ENCODE measurements at regions not wholly inside any gene's neighbourhood (a gene's known extent, or its start where the extent isn't known, plus 50 kb on each side); places are given as distances from the start of the nearest gene placed in this dataset.

GRCh38 chr18:67919316-67919715, 402.8 kb upstream of the DSEL start:
- H3K4me1 Mint-ChIP-seq, result no peaks in the 10 kb centered on the region
- H3K27me3 Mint-ChIP-seq, result no peaks in the 10 kb centered on the region
- DNase-seq, result no peak
- no peaks in the 10 kb centered on the region for H3K36me3 Mint-ChIP-seq
- no peak overlapping the region for H3K27ac Mint-ChIP-seq
- H3K9me3 Mint-ChIP-seq, result peaks cover 1% of the 10 kb centered on the region
- H3K4me3 Mint-ChIP-seq, result no peak overlapping the region

DNA sequence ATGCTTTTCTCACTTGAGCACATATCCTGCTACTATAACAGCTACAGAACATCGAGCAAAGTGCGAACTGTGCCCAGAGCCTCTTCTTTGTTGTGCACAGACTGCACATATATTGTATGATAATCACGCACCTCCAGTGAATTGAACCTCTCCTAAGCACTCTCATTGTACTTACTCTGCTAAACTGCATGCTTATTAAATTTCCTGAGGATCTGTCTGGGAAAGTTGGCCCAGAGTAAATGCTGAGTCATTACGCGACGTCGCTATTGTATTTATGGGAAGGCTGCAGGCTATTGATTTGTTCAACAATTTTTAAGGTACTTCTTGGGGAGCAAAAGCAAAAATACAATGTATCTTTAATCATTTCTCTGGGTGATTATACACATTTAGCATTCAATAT, 399.6 kb upstream of the DSEL start:
- Mint-ChIP-seq H3K4me1 (no peaks in the 10 kb centered on the region), H3K27me3 (no peaks in the 10 kb centered on the region), H3K36me3 (no peaks in the 10 kb centered on the region), H3K27ac (no peak overlapping the region), H3K4me3 (no peak overlapping the region), H3K9me3 (peaks cover 1% of the 10 kb centered on the region)
- no peak for DNase-seq

GRCh38 chr18:67913040-67913439, 396.5 kb upstream of the DSEL start:
- no peaks in the 10 kb centered on the region for H3K4me1 Mint-ChIP-seq
- H3K27me3 Mint-ChIP-seq, result no peaks in the 10 kb centered on the region
- H3K4me3 Mint-ChIP-seq, result no peak overlapping the region
- DNase-seq, result no peak
- no peaks in the 10 kb centered on the region for H3K9me3 Mint-ChIP-seq
- no peaks in the 10 kb centered on the region for H3K36me3 Mint-ChIP-seq
- no peak overlapping the region for H3K27ac Mint-ChIP-seq

DNA sequence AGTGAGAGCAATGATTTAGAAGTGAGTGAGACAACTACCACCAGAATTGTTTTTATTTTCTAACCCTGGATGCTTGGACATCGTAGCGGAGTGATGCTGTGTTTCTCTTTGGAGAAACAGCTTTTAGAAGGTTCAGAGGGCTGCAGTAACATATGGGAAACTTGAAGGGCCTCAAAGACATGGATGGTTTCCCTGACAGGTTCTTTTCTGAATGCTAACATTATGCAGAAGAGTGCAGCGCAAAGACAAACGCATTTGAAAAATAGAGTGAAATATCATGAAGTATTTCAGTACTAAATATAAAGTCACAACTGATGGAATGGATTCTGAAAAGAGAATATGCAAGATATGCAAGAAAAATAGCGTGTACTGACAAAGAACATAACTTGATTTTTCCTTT, 385.1 kb upstream of the DSEL start:
- Mint-ChIP-seq H3K27me3 (peaks cover 4% of the 10 kb centered on the region), H3K36me3 (no peaks in the 10 kb centered on the region), H3K27ac (no peak overlapping the region), H3K4me3 (no peak overlapping the region), H3K9me3 (no peaks in the 10 kb centered on the region), H3K4me1 (no peaks in the 10 kb centered on the region)
- DNase-seq, result no peak

DNA sequence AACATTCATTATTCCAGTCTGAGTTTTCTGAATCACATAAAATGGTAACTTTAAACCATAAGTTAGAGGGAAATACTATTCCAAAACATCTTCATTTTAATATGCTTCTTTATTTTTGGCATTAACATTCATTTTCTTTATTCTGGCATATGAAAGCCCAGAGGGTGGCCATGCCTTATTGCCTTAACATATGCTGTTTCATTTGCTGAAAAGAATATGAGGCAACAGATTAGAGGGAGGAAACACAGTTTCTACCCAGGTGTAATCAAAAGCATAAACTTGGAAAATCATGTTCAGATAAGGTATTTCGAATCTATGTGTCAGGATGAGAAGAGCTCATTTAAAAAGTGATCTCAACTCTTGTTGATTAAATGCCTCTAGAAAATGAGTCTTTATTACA, 379.9 kb upstream of the DSEL start:
- Mint-ChIP-seq H3K4me3 (no peak overlapping the region), H3K9me3 (no peaks in the 10 kb centered on the region), H3K27ac (no peak overlapping the region), H3K36me3 (no peaks in the 10 kb centered on the region), H3K27me3 (peaks cover 4% of the 10 kb centered on the region), H3K4me1 (no peaks in the 10 kb centered on the region)
- no peak for DNase-seq

GRCh38 chr18:67893916-67894315, 377.4 kb upstream of the DSEL start:
- no peaks in the 10 kb centered on the region for H3K36me3 Mint-ChIP-seq
- H3K4me1 Mint-ChIP-seq, result no peaks in the 10 kb centered on the region
- H3K27ac Mint-ChIP-seq, result no peak overlapping the region
- H3K9me3 Mint-ChIP-seq, result no peaks in the 10 kb centered on the region
- DNase-seq, result no peak
- H3K27me3 Mint-ChIP-seq, result no peaks in the 10 kb centered on the region
- no peak overlapping the region for H3K4me3 Mint-ChIP-seq

- Mint-ChIP-seq H3K27ac (no peak overlapping the region), H3K36me3 (no peaks in the 10 kb centered on the region), H3K27me3 (peaks cover 3% of the 10 kb centered on the region), H3K9me3 (no peaks in the 10 kb centered on the region), H3K4me1 (no peaks in the 10 kb centered on the region), H3K4me3 (no peak overlapping the region)
- no peak for DNase-seq
Observed at GRCh38 chr18:67876871-67877270, 360.4 kb upstream of the DSEL start.

GRCh38 chr18:67875944-67876343, 359.4 kb upstream of the DSEL start:
- Mint-ChIP-seq H3K36me3 (no peaks in the 10 kb centered on the region), H3K4me3 (no peak overlapping the region), H3K4me1 (no peaks in the 10 kb centered on the region), H3K27me3 (no peaks in the 10 kb centered on the region), H3K9me3 (no peaks in the 10 kb centered on the region), H3K27ac (no peak overlapping the region)
- no peak for DNase-seq

DNA sequence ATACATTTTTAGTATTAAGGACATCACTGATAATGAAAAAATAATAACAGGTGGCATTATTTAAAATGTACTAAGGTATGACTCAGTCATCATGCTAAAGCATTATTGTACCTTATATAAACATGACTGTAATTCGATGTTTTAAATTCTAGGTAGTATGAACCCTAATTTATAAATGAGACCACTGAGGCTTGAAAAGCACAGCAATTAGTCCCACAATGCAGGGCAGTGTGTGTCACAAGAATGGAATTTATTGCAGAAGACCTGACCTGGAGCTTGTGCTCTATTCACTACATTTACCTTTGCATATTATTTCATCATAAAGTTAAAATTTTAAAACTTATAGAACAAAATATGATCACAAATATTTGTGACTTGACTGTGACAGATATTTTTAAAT, 358.5 kb upstream of the DSEL start:
- DNase-seq, result no peak
- Mint-ChIP-seq H3K27ac (no peak overlapping the region), H3K36me3 (no peaks in the 10 kb centered on the region), H3K4me1 (no peaks in the 10 kb centered on the region), H3K9me3 (no peaks in the 10 kb centered on the region), H3K27me3 (no peaks in the 10 kb centered on the region), H3K4me3 (no peak overlapping the region)

DNA sequence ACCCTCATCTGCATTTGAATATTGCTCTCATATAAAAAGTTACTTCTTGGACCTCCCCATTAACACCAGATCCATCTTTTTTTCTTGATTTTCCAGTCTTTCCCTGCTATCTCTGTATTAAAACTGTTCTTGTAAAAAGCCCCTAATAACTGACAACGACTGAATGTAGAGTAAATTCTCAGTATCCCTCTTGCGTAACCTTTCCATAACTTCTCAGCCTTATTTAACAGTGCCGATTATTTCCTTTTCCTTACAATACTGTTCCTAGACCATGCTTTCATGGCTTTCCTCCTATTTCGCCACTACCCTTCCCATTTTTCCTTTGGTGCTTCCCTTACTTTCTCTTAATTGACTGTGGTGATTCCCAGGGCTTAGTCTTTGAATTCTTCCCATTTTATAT, 348.9 kb upstream of the DSEL start:
- no peaks in the 10 kb centered on the region for H3K27me3 Mint-ChIP-seq
- peaks cover 3% of the 10 kb centered on the region for H3K9me3 Mint-ChIP-seq
- H3K4me3 Mint-ChIP-seq, result no peak overlapping the region
- no peak for DNase-seq
- H3K4me1 Mint-ChIP-seq, result no peaks in the 10 kb centered on the region
- H3K36me3 Mint-ChIP-seq, result no peaks in the 10 kb centered on the region
- no peak overlapping the region for H3K27ac Mint-ChIP-seq

DNA sequence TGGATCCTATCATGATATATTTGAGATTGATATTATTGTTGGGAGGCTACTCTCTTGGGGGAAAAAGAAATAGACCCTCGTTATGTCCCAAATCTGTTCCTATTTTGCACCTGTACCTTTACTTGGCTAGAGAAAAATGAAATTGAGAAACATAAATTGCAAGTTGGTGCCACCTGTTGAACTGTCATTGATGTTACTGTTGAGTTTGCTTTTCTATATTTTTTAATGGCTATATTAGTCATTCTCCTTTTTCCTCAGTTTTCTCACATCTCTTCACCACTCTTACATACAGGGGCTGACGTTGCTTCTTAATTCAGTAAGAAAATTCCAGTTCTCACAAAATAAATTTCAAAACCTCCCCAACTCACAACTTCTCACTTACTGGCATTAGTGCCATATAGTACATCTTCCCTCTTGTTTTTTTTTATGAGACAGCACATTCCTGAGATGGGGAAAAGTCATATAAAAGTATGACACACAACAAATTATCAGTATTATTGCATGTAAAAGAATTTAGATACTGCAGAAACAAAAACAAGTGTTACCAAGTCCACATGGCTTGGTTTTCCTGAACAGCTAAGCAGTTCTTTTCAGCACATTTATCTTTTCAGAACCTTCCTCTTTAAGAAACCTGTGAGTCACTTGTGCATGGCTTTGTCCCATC, 348.3 kb upstream of the DSEL start:
- Mint-ChIP-seq H3K27ac (no peak overlapping the region), H3K4me3 (no peak overlapping the region), H3K4me1 (no peaks in the 10 kb centered on the region), H3K9me3 (peaks cover 3% of the 10 kb centered on the region), H3K36me3 (no peaks in the 10 kb centered on the region), H3K27me3 (no peaks in the 10 kb centered on the region)
- DNase-seq, result no peak

- peaks cover 3% of the 10 kb centered on the region for H3K9me3 Mint-ChIP-seq
- no peaks in the 10 kb centered on the region for H3K27me3 Mint-ChIP-seq
- H3K27ac Mint-ChIP-seq, result no peak overlapping the region
- H3K36me3 Mint-ChIP-seq, result no peaks in the 10 kb centered on the region
- no peak for DNase-seq
- H3K4me3 Mint-ChIP-seq, result no peak overlapping the region
- H3K4me1 Mint-ChIP-seq, result no peaks in the 10 kb centered on the region
Observed at GRCh38 chr18:67862069-67862468, 345.5 kb upstream of the DSEL start.

DNA sequence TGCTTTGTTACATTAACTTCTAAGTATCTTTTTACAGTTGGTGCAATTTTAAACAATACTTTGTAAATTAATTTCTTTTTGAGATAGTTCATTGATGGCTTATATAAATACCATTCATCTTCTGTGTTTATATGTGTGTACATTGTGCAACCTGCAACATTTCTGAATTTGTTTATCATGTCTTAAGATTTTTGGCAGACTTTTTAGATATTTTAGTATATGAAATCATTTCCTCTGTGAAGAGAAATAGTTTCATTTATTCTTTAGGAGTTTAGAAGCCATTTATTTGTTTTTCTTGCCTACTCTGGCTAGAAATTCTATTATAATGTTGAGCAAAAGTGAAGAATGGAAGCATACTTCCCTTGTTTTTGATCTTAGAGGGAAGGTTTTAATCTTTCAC, 337.8 kb upstream of the DSEL start:
- Mint-ChIP-seq H3K36me3 (no peaks in the 10 kb centered on the region), H3K9me3 (no peaks in the 10 kb centered on the region), H3K4me3 (no peak overlapping the region), H3K4me1 (no peaks in the 10 kb centered on the region), H3K27ac (no peak overlapping the region), H3K27me3 (no peaks in the 10 kb centered on the region)
- no peak for DNase-seq

- Mint-ChIP-seq H3K9me3 (no peaks in the 10 kb centered on the region), H3K27me3 (no peaks in the 10 kb centered on the region), H3K4me1 (no peaks in the 10 kb centered on the region), H3K27ac (no peak overlapping the region), H3K4me3 (no peak overlapping the region), H3K36me3 (no peaks in the 10 kb centered on the region)
- no peak for DNase-seq
Observed at GRCh38 chr18:67846422-67847098, 330.0 kb upstream of the DSEL start.

- Mint-ChIP-seq H3K4me1 (no peaks in the 10 kb centered on the region), H3K27ac (no peak overlapping the region), H3K9me3 (no peaks in the 10 kb centered on the region), H3K4me3 (no peak overlapping the region), H3K27me3 (no peaks in the 10 kb centered on the region), H3K36me3 (no peaks in the 10 kb centered on the region)
- DNase-seq, result no peak
Observed at GRCh38 chr18:67845035-67845434, 328.5 kb upstream of the DSEL start.

- Mint-ChIP-seq H3K36me3 (no peaks in the 10 kb centered on the region), H3K4me1 (no peaks in the 10 kb centered on the region), H3K27me3 (peaks cover 3% of the 10 kb centered on the region), H3K4me3 (no peak overlapping the region), H3K9me3 (no peaks in the 10 kb centered on the region), H3K27ac (no peak overlapping the region)
- DNase-seq, result no peak
Observed at GRCh38 chr18:67840379-67840778, 323.9 kb upstream of the DSEL start.
